Osteocyte (in vitro differentiated cells): ENCODE measurements at regions not wholly inside any gene's neighbourhood (a gene's known extent, or its start where the extent isn't known, plus 50 kb on each side); places are given as distances from the start of the nearest gene placed in this dataset.

ENCODE experiments used
- DNase-seq: peaks from one replicate; pipeline ENCODE4 v3.0.0; 2021; ENCODE audit warnings: mixed read lengths; ENCODE audit not compliant: unreplicated experiment; ENCODE audit errors: extremely low spot score
- H3K27ac Mint-ChIP-seq: one replicate; pipeline ENCODE4 v1.8.0; 2021; ENCODE audit warnings: mild to moderate bottlenecking, mixed read lengths; ENCODE audit not compliant: unreplicated experiment
- H3K27me3 Mint-ChIP-seq: one replicate; pipeline ENCODE4 v1.8.0; 2021; ENCODE audit warnings: mixed read lengths; ENCODE audit not compliant: unreplicated experiment
- H3K36me3 Mint-ChIP-seq: one replicate; pipeline ENCODE4 v1.8.0; 2021; ENCODE audit warnings: mixed read lengths; ENCODE audit not compliant: unreplicated experiment
- H3K4me1 Mint-ChIP-seq: one replicate; pipeline ENCODE4 v1.8.0; 2021; ENCODE audit warnings: mixed read lengths; ENCODE audit not compliant: unreplicated experiment
- H3K4me3 Mint-ChIP-seq: one replicate; pipeline ENCODE4 v1.8.0; 2021; ENCODE audit warnings: mild to moderate bottlenecking, moderate library complexity, mixed read lengths; ENCODE audit not compliant: unreplicated experiment
- H3K9me3 Mint-ChIP-seq: one replicate; pipeline ENCODE4 v1.8.0; 2021; ENCODE audit warnings: mixed read lengths; ENCODE audit not compliant: unreplicated experiment
- TF ChIP-seq, protein P1 (sequence below): fragments of 200-600 bp; sonication (generic); IDR thresholded peaks from 2 replicates; pipeline ENCODE4 v1.5.0; 2021; ENCODE audit warnings: antibody characterized with exemption, mild to moderate bottlenecking, moderate library complexity

DNA sequence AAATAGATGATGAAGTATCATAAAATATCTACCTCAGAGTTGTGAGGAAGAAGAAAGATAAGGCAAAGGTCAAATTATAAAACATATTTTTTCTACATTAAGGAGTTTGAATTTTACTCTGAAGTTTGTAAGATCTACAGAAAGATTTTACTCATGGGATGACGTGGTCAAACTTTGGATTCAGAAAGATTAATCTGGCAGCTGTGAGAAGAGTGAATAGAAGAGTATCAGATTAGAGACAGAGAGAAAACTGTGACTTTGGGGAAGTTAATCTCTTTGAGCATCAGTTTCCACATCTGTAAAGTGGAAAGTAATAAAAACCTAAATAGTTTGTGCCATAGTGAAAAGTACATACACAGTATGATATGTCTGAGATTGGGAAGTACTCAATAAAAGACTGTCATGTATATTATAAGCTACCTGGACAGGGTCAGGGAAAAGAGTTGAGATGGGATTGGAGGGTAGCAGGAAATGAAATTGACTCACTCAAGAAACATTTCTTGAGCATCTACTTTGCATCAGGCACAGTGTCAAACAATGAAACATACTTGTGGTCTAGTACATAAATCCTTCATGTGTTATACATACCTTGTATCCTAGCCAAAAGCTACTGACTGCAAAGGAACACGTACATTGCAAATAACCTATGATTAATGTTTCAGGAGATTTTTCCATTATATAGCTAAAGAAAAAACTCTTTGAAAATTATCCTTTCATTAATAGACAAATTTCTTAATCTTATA, 222.1 kb downstream of the TMEM200A start:
- DNase-seq, result no peak
- no peak overlapping the region for H3K27ac Mint-ChIP-seq

DNA sequence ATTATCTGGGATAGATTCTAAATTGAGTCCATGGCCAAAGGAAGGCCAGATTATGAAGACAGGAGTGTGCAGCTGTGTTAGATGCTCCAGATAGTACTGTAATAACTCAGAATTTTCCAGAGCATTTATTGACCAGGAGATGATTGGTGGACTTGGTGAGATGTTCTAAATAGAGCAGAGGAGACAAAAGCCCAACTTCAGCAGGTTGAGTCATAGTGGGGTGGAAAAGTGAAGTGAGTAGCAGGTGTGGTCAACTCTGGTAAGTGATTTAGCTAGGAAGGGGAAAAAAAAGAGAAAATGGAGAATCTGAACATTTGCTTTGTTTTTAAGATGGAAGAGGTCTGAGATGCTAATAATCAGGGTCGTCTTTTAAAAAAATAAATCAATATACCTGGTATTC, 227.4 kb downstream of the TMEM200A start:
- no peaks in the 10 kb centered on the region for H3K9me3 Mint-ChIP-seq
- H3K36me3 Mint-ChIP-seq, result no peaks in the 10 kb centered on the region
- H3K27me3 Mint-ChIP-seq, result no peaks in the 10 kb centered on the region
- TF ChIP-seq, protein P1, sequence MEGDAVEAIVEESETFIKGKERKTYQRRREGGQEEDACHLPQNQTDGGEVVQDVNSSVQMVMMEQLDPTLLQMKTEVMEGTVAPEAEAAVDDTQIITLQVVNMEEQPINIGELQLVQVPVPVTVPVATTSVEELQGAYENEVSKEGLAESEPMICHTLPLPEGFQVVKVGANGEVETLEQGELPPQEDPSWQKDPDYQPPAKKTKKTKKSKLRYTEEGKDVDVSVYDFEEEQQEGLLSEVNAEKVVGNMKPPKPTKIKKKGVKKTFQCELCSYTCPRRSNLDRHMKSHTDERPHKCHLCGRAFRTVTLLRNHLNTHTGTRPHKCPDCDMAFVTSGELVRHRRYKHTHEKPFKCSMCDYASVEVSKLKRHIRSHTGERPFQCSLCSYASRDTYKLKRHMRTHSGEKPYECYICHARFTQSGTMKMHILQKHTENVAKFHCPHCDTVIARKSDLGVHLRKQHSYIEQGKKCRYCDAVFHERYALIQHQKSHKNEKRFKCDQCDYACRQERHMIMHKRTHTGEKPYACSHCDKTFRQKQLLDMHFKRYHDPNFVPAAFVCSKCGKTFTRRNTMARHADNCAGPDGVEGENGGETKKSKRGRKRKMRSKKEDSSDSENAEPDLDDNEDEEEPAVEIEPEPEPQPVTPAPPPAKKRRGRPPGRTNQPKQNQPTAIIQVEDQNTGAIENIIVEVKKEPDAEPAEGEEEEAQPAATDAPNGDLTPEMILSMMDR, result no peak
- no peak overlapping the region for H3K4me3 Mint-ChIP-seq
- DNase-seq, result no peak
- H3K4me1 Mint-ChIP-seq, result no peaks in the 10 kb centered on the region
- no peak overlapping the region for H3K27ac Mint-ChIP-seq

More for the DNA sequence above, 222.1 kb downstream of the TMEM200A start:
- Mint-ChIP-seq H3K36me3 (no peaks in the 10 kb centered on the region), H3K27me3 (no peaks in the 10 kb centered on the region), H3K4me3 (no peak overlapping the region), H3K4me1 (no peaks in the 10 kb centered on the region), H3K9me3 (no peaks in the 10 kb centered on the region)
- TF ChIP-seq, protein P1, result no peak

DNA sequence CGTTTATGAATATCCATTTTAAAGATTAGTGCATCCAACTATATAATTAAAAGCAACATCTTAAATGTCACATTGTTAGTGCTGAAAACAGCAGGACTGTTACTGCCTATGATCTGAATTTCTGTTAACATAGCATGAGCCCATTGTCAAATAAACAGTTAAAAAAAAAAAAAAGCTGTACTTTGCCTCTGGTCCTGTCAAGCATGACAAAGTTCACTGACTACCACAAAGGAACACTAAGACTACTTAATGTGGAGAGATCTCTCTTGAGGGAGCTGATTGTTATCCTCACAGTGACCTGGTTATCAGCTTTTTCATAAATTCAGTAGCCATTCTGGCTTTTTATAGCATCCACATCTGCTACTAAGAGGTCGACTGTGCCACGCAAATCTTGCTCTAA, 228.1 kb downstream of the TMEM200A start:
- H3K4me3 Mint-ChIP-seq, result no peak overlapping the region
- TF ChIP-seq, protein P1, result no peak
- H3K36me3 Mint-ChIP-seq, result no peaks in the 10 kb centered on the region
- H3K9me3 Mint-ChIP-seq, result no peaks in the 10 kb centered on the region
- H3K27me3 Mint-ChIP-seq, result no peaks in the 10 kb centered on the region
- DNase-seq, result no peak
- no peak overlapping the region for H3K27ac Mint-ChIP-seq
- no peaks in the 10 kb centered on the region for H3K4me1 Mint-ChIP-seq

DNA sequence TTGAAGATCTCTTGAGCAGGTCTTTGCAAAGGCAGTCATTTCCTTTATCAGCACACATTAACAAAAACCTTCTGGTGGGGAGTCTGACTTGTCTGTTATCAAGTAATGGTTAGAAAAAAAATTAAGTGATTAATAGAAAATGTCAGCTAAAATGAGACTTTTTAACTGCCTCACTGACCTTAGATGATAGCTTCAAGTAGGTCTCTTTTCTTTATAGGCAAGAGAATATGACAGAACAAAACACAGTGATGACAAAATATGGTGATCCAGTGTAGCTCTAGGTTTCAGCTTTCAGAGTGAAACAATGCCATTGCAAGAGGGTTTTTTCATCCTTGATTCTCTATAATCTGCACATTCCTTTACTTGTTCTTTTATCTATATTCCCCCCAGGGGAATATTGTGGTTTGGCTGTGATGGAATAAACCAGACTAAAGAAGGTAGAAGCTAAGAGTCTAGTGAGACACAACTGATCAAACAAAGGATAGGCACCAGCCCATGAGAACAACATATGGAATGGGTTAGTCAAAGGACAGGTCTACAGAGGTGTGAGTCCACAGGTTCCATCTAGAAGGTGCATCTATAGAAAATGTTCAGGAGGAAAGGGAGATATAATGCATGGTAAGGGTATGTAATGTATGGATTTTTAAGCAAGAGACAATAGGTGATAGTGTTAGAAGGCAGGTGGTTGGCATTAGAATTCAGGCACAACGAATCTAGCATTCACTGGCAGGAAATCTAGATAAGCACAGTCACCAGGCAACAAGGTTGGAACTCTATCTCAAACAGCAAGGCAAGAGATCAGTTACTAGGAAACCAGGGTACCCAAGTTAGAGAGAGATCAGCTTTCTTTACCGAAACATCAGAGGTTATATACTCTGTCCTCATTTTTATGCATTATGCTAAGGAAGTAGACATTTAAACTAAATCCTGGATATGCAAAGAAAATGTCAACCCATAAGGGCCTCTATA, 228.9 kb upstream of the SMLR1 start:
- Mint-ChIP-seq H3K9me3 (no peaks in the 10 kb centered on the region), H3K4me1 (peaks cover 18% of the 10 kb centered on the region), H3K36me3 (no peaks in the 10 kb centered on the region), H3K4me3 (no peak overlapping the region), H3K27ac (no peak overlapping the region), H3K27me3 (no peaks in the 10 kb centered on the region)
- no peak for DNase-seq
- TF ChIP-seq, protein P1, result no peak

DNA sequence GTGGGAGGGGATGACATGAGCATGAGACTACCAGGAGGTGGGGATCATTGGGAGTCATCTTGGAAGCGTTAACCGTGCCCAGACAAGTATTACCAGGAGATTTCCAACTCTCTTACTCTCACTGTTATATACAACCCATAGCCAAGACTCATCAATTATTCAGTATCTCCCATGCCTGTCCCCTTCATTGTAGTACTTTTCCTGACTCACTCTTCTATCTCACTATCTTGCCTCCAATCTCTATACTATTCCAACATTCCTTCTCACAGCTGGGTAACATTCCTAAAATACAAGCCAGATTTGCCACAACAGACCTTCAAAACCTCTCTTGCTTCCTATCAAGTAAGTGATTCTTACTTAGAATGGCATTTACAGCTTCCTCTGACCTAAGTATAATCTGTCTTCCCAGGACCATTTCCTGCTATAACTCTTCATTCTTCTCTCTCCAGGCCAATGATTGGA, 226.3 kb upstream of the SMLR1 start:
- H3K27ac Mint-ChIP-seq, result no peak overlapping the region
- H3K36me3 Mint-ChIP-seq, result no peaks in the 10 kb centered on the region
- TF ChIP-seq, protein P1, result no peak
- H3K27me3 Mint-ChIP-seq, result no peaks in the 10 kb centered on the region
- no peaks in the 10 kb centered on the region for H3K9me3 Mint-ChIP-seq
- DNase-seq, result no peak
- peaks cover 18% of the 10 kb centered on the region for H3K4me1 Mint-ChIP-seq
- H3K4me3 Mint-ChIP-seq, result no peak overlapping the region
